Upper lobe of right lung (tissue), 1 donor: ENCODE measurements at regions not wholly inside any gene's neighbourhood (a gene's known extent, or its start where the extent isn't known, plus 50 kb on each side); places are given as distances from the start of the nearest gene placed in this dataset.

Experiments used
- ATAC-seq: fragments of 200-7000 bp; cut with Tn5 transposase; one replicate; pipeline ENCODE4 v1.9.1; 2020; ENCODE audit warnings: mild to moderate bottlenecking, moderate library complexity
- DNase-seq: peaks from one replicate; pipeline ENCODE4 v3.0.0-alpha.2; 2020
- H3K27ac ChIP-seq: fragments of 200-600 bp; one replicate; pipeline ENCODE4 v1.8.0; 2022
- H3K27me3 ChIP-seq: fragments of 200-600 bp; one replicate; pipeline ENCODE4 v1.8.0; 2022; ENCODE audit warnings: mild to moderate bottlenecking
- H3K36me3 ChIP-seq: fragments of 200-600 bp; one replicate; pipeline ENCODE4 v1.8.0; 2022
- H3K4me1 ChIP-seq: fragments of 200-600 bp; one replicate; pipeline ENCODE4 v1.8.0; 2022
- H3K4me3 ChIP-seq: fragments of 200-600 bp; one replicate; pipeline ENCODE4 v1.8.0; 2022; ENCODE audit warnings: mild to moderate bottlenecking
- H3K9me3 ChIP-seq: fragments of 200-600 bp; one replicate; pipeline ENCODE4 v1.8.0; 2022
- CTCF ChIP-seq: fragments of 200-600 bp; IDR thresholded peaks from one replicate; pipeline ENCODE4 v1.8.0; 2022; ENCODE audit warnings: antibody characterized with exemption
- intact Hi-C: fragments of 100-400 bp; cut with DNase I; formaldehyde crosslinking; loops from one replicate; pipeline ENCODE4 v1.11.0; 2022
- donor health status: DM: no; HTN: yes; CAD: no; lungs with severe emphysema.

DNA sequence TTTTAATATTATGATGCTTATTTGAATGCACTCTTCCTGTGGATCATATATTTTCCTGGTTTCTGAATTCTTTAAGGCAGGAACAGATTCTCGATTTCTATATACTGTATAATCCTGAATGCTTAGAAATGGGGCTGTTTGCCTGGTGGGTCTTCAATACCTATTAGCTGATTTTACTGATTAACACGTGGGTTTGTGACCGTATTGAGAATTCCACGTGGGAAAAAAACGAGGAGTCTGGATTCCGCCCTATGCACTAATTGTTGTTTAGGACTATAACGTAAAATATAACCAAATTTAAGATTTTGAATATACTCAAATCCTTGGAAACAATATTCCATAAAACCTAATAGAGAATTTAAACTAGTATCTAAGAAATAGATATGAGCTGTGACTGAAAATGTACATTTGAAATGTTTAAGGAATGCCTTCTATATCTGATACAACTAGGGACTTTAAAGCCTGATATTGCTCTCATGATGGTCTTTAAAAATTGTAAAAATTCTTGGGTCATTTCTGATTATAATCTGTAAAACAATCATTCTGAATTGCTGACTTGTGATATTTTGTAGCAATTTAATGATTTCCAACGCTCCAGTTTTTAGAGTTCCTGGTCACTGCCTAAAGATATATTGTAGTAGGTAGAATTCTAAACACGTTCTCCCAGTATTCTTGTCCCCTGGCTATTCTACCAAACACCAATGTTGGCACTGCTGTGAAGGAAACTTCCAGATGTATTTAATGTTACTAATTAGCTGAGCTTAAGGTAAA, 93.6 kb upstream of the NOX3 start:
- DNase-seq: no peak
- intact Hi-C loops: no loop called here
- Histone ChIP-seq H3K4me1 (no peaks in the 10 kb centered on the region), H3K4me3 (no peak overlapping the region), H3K36me3 (no peaks in the 10 kb centered on the region), H3K27ac (no peak overlapping the region), H3K9me3 (no peaks in the 10 kb centered on the region), H3K27me3 (no peaks in the 10 kb centered on the region)
- ATAC-seq: no peak
- TF ChIP-seq CTCF: no peak

- no peaks in the 10 kb centered on the region for H3K27me3 ChIP-seq
- intact Hi-C loops: no loop called here
- H3K4me1 ChIP-seq: no peaks in the 10 kb centered on the region
- no peaks in the 10 kb centered on the region for H3K9me3 ChIP-seq
- TF ChIP-seq CTCF: no peak
- no peak for ATAC-seq
- H3K27ac ChIP-seq: no peak overlapping the region
- H3K4me3 ChIP-seq: no peak overlapping the region
- H3K36me3 ChIP-seq: no peaks in the 10 kb centered on the region
- no peak for DNase-seq
Measured at GRCh38 chr6:155548576-155548975, 92.9 kb upstream of the NOX3 start.

DNA sequence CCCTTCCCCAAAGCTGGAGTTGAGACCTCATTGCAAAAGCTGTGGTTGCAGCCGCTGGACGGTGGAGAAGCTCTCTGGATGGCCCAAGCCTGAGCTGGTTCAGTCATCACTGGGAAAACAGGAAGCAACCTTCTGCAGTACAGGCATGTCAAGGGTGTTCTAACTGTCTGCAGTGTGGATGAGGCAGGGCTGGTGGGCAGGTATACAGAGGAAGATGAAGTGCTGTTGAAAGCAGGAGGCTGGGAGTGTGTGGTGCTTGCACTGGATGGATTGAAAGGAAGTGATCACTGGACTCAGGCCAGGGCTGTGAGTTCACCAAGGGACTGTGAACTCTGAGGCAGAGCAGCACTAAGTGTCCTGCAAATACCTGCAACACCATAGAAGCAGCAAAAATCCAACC, 89.0 kb upstream of the NOX3 start:
- peak; percentile 39 for ATAC-seq
- H3K4me1 ChIP-seq: no peaks in the 10 kb centered on the region
- no peak for DNase-seq
- intact Hi-C loops: no loop called here
- H3K27ac ChIP-seq: no peak overlapping the region
- H3K27me3 ChIP-seq: no peaks in the 10 kb centered on the region
- H3K36me3 ChIP-seq: no peaks in the 10 kb centered on the region
- no peak for TF ChIP-seq CTCF
- H3K4me3 ChIP-seq: no peak overlapping the region
- no peaks in the 10 kb centered on the region for H3K9me3 ChIP-seq

DNA sequence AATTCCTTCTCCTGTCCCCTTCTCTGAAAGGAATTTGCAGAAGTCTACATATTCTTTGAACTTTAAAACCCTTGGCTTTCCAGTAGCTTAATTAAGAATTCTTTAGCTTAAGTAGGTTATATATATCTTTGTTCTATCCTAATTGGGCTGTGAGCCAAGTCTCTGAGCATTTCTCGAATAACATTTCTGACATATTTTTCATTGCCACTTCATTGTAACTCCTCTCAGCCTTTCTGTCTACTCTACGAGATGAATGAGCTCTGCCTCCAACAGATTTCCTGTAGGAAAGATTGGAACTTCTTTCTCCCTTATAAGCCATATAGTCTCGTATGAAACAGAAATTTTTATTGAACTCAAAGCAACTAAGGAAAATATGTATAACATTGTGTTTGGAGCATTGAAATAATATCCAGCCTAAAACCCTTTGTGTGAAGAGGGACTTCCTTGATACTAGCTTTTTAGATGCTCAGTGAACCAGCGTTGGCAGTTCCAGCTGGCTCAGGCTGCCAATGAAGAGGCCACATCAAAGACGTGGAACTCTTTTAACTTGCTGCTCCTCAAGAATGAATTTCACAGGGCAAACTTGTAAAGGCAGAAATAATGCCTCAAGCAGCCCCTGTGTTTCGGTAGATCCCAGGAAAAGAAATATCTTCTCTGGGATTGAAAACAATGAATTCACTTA, 87.7 kb upstream of the NOX3 start:
- H3K4me3 ChIP-seq: no peak overlapping the region
- no peak for TF ChIP-seq CTCF
- H3K27me3 ChIP-seq: no peaks in the 10 kb centered on the region
- intact Hi-C loops: no loop called here
- no peaks in the 10 kb centered on the region for H3K36me3 ChIP-seq
- no peak overlapping the region for H3K27ac ChIP-seq
- H3K4me1 ChIP-seq: no peaks in the 10 kb centered on the region
- H3K9me3 ChIP-seq: no peaks in the 10 kb centered on the region
- DNase-seq: no peak
- ATAC-seq: no peak

DNA sequence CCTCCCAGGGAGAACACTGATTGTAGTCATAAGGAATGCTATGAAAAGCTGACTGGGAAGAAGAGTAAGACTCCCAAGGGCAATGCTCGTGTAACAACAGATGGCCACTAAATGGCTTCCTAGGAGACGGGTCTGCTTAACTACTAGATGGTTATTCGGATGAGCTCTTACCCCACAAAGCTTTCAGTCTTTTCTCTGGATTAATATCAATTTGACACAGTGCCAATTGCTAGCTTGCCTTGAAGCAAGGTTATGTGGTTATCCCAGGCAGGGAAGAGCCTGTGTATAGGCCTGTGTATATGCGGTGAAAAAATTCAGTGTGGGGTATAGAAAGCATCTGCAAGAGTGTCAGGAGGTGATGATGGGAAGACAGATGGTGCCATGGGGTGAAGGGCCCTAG, 86.4 kb upstream of the NOX3 start:
- Histone ChIP-seq H3K36me3 (no peaks in the 10 kb centered on the region), H3K27ac (no peak overlapping the region), H3K4me3 (no peak overlapping the region), H3K27me3 (no peaks in the 10 kb centered on the region), H3K9me3 (no peaks in the 10 kb centered on the region), H3K4me1 (no peaks in the 10 kb centered on the region)
- DNase-seq (no peak), ATAC-seq (no peak)
- TF ChIP-seq CTCF: no peak
- intact Hi-C loops: no loop called here
